Fibroblast of lung (primary cell): ENCODE measurements at regions not wholly inside any gene's neighbourhood (a gene's known extent, or its start where the extent isn't known, plus 50 kb on each side); places are given as distances from the start of the nearest gene placed in this dataset.
A peak's percentile ranks its signal among the peaks of the same experiment; 100 is the strongest.

ENCODE experiments used
- DNase-seq, 2 donors: peaks; one replicate each; pipeline versions ENCODE4 v3.0.0 to v3.0.0-alpha.2; 2010; ENCODE audit warnings: low read depth in 2 of 2
- H2AFZ ChIP-seq: 2 replicates; pipeline ENCODE4 v1.5.1; 2012; ENCODE audit warnings: low read length, control low read depth, inconsistent platforms
- H3K27ac ChIP-seq: 2 replicates; pipeline ENCODE4 v1.5.1; 2011; ENCODE audit warnings: low read length, control low read depth; ENCODE audit not compliant: insufficient read depth
- H3K27me3 ChIP-seq: 2 replicates; pipeline ENCODE4 v1.5.1; 2011; ENCODE audit warnings: mild to moderate bottlenecking, low read length; ENCODE audit not compliant: control insufficient read depth, insufficient read depth
- H3K36me3 ChIP-seq: 2 replicates; pipeline ENCODE4 v1.5.1; 2011; ENCODE audit warnings: low read length; ENCODE audit not compliant: control insufficient read depth, insufficient read depth
- H3K4me1 ChIP-seq: 2 replicates; pipeline ENCODE4 v1.5.1; 2011; ENCODE audit warnings: low read length; ENCODE audit not compliant: control insufficient read depth, insufficient read depth; ENCODE audit errors: extremely low read depth
- H3K4me2 ChIP-seq: 2 replicates; pipeline ENCODE4 v1.5.1; 2011; ENCODE audit warnings: low read length, control low read depth; ENCODE audit not compliant: insufficient read depth; ENCODE audit errors: extremely low read depth
- H3K4me3 ChIP-seq, 4 experiments: fragments of 200-600 bp in 1 of 4; sonication (generic) in 1 of 4; replicated peaks in 1 of 4; 2 replicates each; pipeline ENCODE4 v1.5.1; 2011 to 2016; ENCODE audit warnings: low read length in 4 of 4, low read depth in 3 of 4, mild to moderate bottlenecking in 3 of 4, control low read depth in 2 of 4, inconsistent platforms in 1 of 4, mixed read lengths in 1 of 4; ENCODE audit not compliant: insufficient read depth in 1 of 4; ENCODE audit errors: control extremely low read depth in 1 of 4
- H3K79me2 ChIP-seq: 2 replicates; pipeline ENCODE4 v1.5.1; 2012; ENCODE audit warnings: mild to moderate bottlenecking, low read length, inconsistent platforms; ENCODE audit not compliant: control insufficient read depth, insufficient read depth
- H3K9ac ChIP-seq: 2 replicates; pipeline ENCODE4 v1.5.1; 2011; ENCODE audit warnings: mild to moderate bottlenecking, low read length, control low read depth; ENCODE audit not compliant: insufficient read depth
- H3K9me3 ChIP-seq: 2 replicates; pipeline ENCODE4 v1.5.1; 2012; ENCODE audit warnings: low read depth, low read length; ENCODE audit not compliant: control insufficient read depth, insufficient read depth
- H4K20me1 ChIP-seq: 2 replicates; pipeline ENCODE4 v1.5.1; 2011; ENCODE audit warnings: low read length; ENCODE audit not compliant: control insufficient read depth, insufficient read depth; ENCODE audit errors: extremely low read depth
- CTCF ChIP-seq, 2 donors: IDR thresholded peaks in 1 of 2; conservative IDR thresholded peaks in 1 of 2; 1 replicate in 1 of 2; 2 replicates in 1 of 2; pipeline ENCODE4 v1.5.1; 2011 to 2012; ENCODE audit warnings: low read length in 2 of 2, control low read depth in 1 of 2, inconsistent platforms in 1 of 2, low read depth in 1 of 2, mild to moderate bottlenecking in 1 of 2
- EZH2 ChIP-seq: IDR thresholded peaks from 2 replicates; pipeline ENCODE4 v1.5.1; 2012; ENCODE audit warnings: low read length, control low read depth, mild to moderate bottlenecking; ENCODE audit errors: missing control alignments

GRCh38 chr12:97160277-97160676 lies 253.2 kb downstream of the NEDD1 start:
- DNase-seq, result no peak
- Histone ChIP-seq H3K4me2 (no peak overlapping the region), H3K27ac (no peak overlapping the region), H3K9me3 (no peaks in the 10 kb centered on the region), H3K27me3 (no peaks in the 10 kb centered on the region), H4K20me1 (no peaks in the 10 kb centered on the region), H3K9ac (no peak overlapping the region), H2AFZ (no peak overlapping the region), H3K4me3 (no peak overlapping the region), H3K4me1 (no peaks in the 10 kb centered on the region), H3K79me2 (no peaks in the 10 kb centered on the region), H3K36me3 (no peaks in the 10 kb centered on the region)
- TF ChIP-seq EZH2 (no peak), CTCF (conservative IDR thresholded peaks at IDR 0.05 in 1 of 2, IDR thresholded peaks at IDR 0.05 in 1 of 2; ENCODE audit: low read depth in 1 of 2, low read length in 2 of 2) (no peak)

DNA sequence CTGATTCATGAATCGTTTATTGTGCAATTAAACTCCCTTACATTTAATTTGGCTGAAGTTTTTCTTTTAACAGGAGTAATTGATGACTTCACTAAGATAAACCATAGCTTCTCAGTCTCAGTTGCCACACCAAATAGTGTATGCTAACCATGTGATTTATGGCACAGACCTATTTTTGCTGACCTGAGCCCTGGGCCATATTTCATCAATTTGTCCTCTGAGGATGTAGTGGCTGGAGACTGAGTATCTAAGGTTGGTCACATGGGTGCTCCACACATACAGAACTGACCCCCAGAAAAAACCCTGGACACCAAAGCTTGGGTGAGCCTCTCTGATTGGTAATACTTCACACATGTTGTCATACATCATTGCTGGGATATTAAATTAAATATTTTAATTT lies 255.1 kb downstream of the NEDD1 start:
- no peak overlapping the region for H3K9ac ChIP-seq
- no peak overlapping the region for H3K4me3 ChIP-seq
- no peaks in the 10 kb centered on the region for H4K20me1 ChIP-seq
- H3K9me3 ChIP-seq, result no peaks in the 10 kb centered on the region
- no peaks in the 10 kb centered on the region for H3K79me2 ChIP-seq
- H3K27me3 ChIP-seq, result no peaks in the 10 kb centered on the region
- no peak overlapping the region for H2AFZ ChIP-seq
- no peak overlapping the region for H3K27ac ChIP-seq
- peak in 1 of 2 donors; percentile 48 for DNase-seq
- no peaks in the 10 kb centered on the region for H3K36me3 ChIP-seq
- no peaks in the 10 kb centered on the region for H3K4me1 ChIP-seq
- H3K4me2 ChIP-seq, result no peak overlapping the region
- TF ChIP-seq CTCF (conservative IDR thresholded peaks at IDR 0.05 in 1 of 2, IDR thresholded peaks at IDR 0.05 in 1 of 2; ENCODE audit: low read depth in 1 of 2, low read length in 2 of 2) (no peak), EZH2 (no peak)

DNA sequence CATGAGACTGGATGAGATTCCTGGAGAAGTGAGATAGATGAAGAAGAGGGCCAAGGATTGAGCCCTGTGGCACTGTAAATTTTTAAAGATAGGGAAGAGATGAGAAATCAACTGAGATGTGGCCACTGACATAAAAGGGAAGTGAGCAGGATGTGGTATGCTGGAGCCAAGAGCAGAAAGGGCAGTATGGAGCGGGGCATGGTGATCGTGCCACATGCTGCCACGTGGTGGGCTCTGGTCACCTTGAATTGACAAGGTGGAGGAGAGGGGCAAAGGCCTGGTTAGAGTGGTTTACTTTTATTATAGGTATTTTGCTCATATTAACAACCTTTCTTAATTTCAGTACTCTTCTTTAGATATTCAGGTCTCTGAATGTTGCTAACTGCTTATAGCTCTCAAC lies 257.9 kb downstream of the NEDD1 start:
- Histone ChIP-seq H3K9ac (no peak overlapping the region), H2AFZ (no peak overlapping the region), H3K79me2 (no peaks in the 10 kb centered on the region), H4K20me1 (no peaks in the 10 kb centered on the region), H3K4me2 (no peak overlapping the region), H3K9me3 (no peaks in the 10 kb centered on the region), H3K4me3 (no peak overlapping the region), H3K36me3 (no peaks in the 10 kb centered on the region), H3K27ac (no peak overlapping the region), H3K4me1 (no peaks in the 10 kb centered on the region), H3K27me3 (no peaks in the 10 kb centered on the region)
- TF ChIP-seq CTCF (conservative IDR thresholded peaks at IDR 0.05 in 1 of 2, IDR thresholded peaks at IDR 0.05 in 1 of 2; ENCODE audit: low read depth in 1 of 2, low read length in 2 of 2), result no peak
- TF ChIP-seq EZH2, result no peak
- no peak for DNase-seq
